Endometrium (tissue), 2 donors: ENCODE measurements at regions not wholly inside any gene's neighbourhood (a gene's known extent, or its start where the extent isn't known, plus 50 kb on each side); places are given as distances from the start of the nearest gene placed in this dataset.

Experiments used
- FAIRE-seq: peaks from 2 replicates; lab custom pipeline; 2012; peaks lifted over from hg19 to GRCh38; lab: Jason Lieb, UNC
- donor health status: control.
- donor health status: control.

- no peak for FAIRE-seq
These were observed 184.5 kb upstream of the CHORDC1 start for GRCh38 chr11:90407350-90407749.

- FAIRE-seq = no peak
These were observed 169.8 kb upstream of the CHORDC1 start for GRCh38 chr11:90392692-90393091.

GRCh38 chr11:90391756-90392155, 168.9 kb upstream of the CHORDC1 start:
- FAIRE-seq = no peak

DNA sequence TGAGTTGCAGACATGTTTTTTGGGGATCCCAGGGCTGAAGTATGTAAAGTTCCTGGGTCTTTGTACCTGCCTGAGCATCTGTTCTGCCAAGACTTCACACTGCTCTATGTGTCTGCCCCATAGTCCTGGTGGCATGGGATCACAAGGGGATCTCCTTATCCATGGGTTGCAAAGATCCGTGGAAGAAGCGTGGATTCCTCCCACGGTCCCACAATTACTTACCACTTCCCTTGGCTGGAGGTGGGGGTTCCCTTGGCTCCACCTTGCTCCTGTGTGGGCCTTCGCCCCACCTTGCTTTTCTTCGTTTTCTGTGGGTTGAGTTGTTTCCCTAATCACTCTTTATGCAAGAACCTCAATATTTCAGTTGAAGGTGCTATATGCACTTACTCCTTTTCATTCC, 157.4 kb upstream of the CHORDC1 start:
- no peak for FAIRE-seq

GRCh38 chr11:90373971-90374370, 151.1 kb upstream of the CHORDC1 start:
- FAIRE-seq = peak; percentile 26

- FAIRE-seq = no peak
These were observed 141.7 kb upstream of the CHORDC1 start for GRCh38 chr11:90364527-90364926.

- FAIRE-seq = no peak
These were observed 140.9 kb upstream of the CHORDC1 start for GRCh38 chr11:90363739-90364138.

DNA sequence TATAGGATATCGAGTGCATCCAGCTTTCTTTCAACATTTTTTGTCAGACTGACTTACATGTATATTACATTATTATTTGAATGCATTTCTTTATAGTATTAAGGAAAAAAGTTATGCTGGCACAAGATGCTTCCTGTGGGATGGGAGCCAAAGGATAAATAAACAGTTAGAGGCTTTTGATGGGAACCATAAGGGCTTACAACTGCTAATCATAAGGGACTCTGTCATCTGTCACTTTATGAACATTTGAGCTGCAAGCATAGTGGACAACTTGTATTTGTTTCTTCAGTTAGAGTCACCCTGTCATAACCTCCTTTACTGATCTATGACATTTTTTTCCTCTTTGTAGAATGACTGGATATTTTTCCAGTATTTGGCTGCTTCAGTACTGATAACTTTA, 132.4 kb upstream of the CHORDC1 start:
- FAIRE-seq = no peak

DNA sequence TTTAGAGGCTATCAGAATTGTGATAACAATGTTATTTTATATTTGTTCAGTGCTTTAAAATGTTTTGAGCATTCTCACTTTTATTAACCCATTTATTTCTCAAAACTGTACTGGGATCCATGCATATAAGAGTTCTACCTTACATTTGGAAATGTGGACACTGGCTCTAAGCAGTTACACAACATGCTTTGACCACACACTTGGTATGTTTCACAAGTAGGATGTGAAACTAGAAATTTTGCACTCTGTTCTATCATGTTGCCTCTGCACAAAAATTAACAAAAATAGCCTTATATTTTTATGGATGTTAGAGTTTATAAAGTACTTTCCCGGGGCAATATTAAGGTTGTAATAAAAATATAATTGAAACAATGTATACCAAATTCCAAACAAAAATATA, 126.9 kb upstream of the CHORDC1 start:
- FAIRE-seq = no peak

DNA sequence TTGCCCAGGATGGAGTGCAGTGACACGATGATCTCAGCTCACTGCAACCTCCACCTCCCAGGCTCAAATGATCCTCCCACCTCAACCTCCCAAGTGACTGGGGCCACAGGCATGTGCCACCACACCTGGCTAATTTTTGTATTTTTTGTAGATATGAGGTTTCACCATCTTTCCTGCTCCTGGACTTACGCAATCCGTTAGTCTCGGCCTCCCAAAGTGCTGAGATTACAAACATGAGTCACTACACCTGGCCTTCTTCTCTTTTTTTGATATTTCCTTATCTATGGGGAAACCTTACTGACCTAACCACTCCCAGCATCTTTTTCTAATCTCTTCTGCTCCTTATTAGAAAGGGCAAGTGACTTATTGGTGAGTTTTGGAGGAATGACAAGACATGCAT, 121.7 kb upstream of the CHORDC1 start:
- no peak for FAIRE-seq

DNA sequence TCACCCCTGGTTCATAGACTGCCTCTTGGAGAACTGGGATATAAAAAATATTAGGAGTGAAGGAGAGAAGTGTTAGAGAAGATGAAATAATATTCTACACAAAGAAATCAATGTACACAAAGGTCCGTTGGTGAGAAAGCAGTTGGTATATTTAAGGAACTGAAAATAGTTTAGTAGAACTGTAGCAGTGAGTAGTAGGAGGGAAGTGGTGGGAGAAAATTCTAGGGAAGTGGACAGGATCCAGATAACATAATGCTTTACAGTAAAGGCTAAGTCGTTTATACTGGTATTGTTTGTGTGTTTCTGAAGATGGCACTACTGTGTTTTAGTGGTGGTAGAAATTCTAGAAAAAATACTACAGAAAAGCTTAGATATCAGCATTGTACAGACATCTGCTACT, 120.8 kb upstream of the CHORDC1 start:
- FAIRE-seq = no peak

- no peak for FAIRE-seq
These were observed 119.1 kb upstream of the CHORDC1 start for GRCh38 chr11:90341986-90342385.

- no peak for FAIRE-seq
These were observed 109.6 kb upstream of the CHORDC1 start for GRCh38 chr11:90332415-90332814.

- no peak for FAIRE-seq
These were observed 107.8 kb upstream of the CHORDC1 start for GRCh38 chr11:90330632-90331031.

DNA sequence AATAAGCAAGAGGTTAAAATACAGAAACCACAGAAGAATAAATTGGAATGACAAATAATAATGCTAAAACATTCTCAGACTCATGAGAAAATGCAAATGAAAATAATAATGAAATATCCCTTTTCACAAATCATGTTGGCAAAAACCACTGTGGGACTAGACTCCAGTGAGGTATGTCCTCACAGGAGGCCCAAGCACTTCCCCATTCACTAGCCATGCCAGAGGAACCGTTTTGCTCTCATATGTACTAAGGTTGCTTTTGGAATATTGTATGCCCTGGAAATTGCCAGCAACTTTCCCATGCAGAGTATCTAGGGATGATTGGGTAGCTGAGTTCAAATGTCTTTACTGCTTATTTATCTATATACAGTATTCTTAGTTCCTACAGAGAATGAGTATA, 106.2 kb upstream of the CHORDC1 start:
- no peak for FAIRE-seq

GRCh38 chr11:90326647-90327046, 103.8 kb upstream of the CHORDC1 start:
- FAIRE-seq = no peak

DNA sequence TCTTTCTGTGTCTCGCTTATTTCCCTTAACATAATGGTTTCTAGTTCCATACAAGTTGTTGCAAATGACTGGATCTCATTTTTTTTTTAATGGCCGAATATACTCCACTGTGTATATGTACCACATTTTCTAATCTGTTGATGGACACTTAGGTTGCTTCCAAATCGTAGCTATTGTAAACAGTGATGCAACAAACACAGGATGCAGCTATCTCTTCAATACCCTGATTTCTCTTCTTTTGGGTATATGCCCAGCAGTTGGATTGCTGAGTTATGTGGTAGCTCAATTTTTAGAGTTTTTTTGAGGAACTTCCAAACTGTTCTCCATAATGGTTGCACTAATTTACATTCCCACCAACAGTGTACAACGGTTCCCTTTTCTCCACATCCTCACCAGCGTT, 100.4 kb upstream of the CHORDC1 start:
- FAIRE-seq = no peak

- no peak for FAIRE-seq
These were observed 98.2 kb upstream of the CHORDC1 start for GRCh38 chr11:90321018-90321417.

GRCh38 chr11:90318651-90319050, 95.8 kb upstream of the CHORDC1 start:
- FAIRE-seq = no peak

DNA sequence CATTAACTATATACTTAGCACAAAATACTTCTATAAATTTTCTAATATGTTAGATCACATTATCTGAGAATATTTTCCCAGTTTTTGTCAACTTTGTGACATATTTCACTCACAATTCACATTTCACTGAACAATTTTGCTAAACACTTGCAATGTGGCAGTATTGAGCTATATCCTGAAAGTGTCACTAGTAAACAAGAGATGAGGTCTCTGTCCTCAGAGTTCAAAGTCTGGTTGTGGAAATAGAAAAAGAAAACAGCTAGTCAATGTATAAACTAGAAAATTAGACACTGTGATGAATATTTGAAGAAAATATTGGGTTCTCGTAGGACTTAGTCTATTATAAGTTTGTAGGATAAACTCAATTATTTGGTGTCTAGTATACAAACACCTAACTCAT, 87.4 kb upstream of the CHORDC1 start:
- FAIRE-seq = no peak

GRCh38 chr11:90309693-90310092, 86.8 kb upstream of the CHORDC1 start:
- no peak for FAIRE-seq

DNA sequence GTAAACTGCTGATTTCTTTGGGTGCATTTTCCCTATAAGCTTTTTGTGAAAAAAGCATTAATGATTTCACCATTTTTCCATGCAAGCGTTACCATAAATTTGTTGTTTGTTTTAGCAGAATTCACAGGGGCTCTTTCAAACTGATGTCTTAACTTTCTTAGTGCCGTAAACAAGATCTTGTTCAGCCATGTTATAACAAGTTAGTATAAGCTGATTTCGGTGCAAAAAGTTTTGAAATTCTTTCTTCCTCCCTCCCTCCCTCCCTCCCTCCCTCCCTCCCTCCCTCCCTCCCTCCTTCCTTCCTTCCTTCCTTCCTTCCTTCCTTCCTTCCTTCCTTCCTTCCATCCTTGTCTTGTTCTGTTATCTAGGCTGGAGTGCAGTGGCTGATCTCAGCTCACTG, 71.7 kb upstream of the CHORDC1 start:
- FAIRE-seq = no peak

GRCh38 chr11:90294091-90294490, 71.2 kb upstream of the CHORDC1 start:
- no peak for FAIRE-seq

DNA sequence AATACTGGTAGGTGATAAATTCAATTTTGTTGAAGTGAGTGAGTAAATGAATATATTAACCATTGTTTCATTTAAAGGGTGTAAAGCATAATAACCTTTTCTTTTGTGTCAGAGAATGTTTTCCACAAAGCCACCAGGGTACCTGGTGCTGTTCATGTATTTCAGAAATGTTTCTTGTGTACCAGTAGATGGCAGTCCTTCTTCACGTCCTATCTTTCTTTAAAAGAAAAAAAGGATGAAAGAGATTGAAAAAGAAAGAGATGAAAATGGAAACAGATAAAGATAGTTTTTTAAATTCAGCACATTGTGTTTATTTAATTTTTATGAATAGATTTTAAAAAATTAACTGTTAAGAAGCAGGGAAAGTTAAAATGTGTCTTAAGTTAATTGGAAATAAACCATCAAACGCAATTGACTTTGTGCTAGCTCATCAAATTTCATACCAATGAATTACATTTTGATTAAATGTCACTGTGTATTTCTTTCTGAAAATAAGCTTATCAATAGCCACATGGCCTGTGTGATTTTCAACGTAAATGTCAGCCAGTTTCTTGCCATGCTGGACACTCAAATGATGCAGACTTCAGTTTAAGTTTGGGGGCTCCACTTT, 65.5 kb upstream of the CHORDC1 start:
- FAIRE-seq = peak; percentile 88

GRCh38 chr11:90286640-90287039, 63.8 kb upstream of the CHORDC1 start:
- FAIRE-seq = no peak
